ENCODE measurements at regions not wholly inside any gene's neighbourhood (a gene's known extent, or its start where the extent isn't known, plus 50 kb on each side); places are given as distances from the start of the nearest gene placed in this dataset.

DNA sequence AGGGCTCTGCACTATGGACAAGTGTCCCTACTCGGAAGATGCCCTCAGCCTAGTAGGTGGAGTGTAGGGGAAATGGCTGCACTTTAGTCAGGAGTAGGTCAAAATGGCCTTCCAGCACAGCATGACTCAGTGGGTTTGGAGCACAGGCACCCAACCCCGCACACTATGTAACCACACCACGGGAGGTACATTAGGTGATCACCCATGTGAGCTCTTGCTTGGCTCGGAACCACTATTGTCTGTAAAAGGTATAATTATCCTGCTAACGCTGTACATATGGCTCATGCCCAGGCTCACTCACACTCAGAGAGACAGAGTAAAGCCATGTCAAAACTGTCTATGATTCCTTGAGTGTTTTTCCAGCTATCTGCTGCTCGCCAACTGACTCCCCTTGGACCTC lies 156.9 kb upstream of the DACH1 start:
- no peak overlapping the region for H3K9ac ChIP-seq (ENCODE audit: low read depth, low read length)
- no peak overlapping the region for H2AFZ ChIP-seq (ENCODE audit: low read depth, low read length)
- no peaks in the 10 kb centered on the region for H4K20me1 ChIP-seq (ENCODE audit: insufficient read depth, low read length)
- no peaks in the 10 kb centered on the region for H3K36me3 ChIP-seq (ENCODE audit: insufficient read depth, low read length)
- TF ChIP-seq EZH2 (IDR thresholded peaks at IDR 0.05; ENCODE audit: borderline replicate concordance, low read depth, low read length, severe bottlenecking), result no peak
- TF ChIP-seq, protein P1, sequence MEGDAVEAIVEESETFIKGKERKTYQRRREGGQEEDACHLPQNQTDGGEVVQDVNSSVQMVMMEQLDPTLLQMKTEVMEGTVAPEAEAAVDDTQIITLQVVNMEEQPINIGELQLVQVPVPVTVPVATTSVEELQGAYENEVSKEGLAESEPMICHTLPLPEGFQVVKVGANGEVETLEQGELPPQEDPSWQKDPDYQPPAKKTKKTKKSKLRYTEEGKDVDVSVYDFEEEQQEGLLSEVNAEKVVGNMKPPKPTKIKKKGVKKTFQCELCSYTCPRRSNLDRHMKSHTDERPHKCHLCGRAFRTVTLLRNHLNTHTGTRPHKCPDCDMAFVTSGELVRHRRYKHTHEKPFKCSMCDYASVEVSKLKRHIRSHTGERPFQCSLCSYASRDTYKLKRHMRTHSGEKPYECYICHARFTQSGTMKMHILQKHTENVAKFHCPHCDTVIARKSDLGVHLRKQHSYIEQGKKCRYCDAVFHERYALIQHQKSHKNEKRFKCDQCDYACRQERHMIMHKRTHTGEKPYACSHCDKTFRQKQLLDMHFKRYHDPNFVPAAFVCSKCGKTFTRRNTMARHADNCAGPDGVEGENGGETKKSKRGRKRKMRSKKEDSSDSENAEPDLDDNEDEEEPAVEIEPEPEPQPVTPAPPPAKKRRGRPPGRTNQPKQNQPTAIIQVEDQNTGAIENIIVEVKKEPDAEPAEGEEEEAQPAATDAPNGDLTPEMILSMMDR (IDR thresholded peaks at IDR 0.05; ENCODE audit: borderline replicate concordance, extremely low read depth, low read length, poor library complexity, severe bottlenecking), result no peak
- H3K4me1 ChIP-seq (ENCODE audit: insufficient read depth, low read length), result no peaks in the 10 kb centered on the region
- H3K4me3 ChIP-seq (ENCODE audit: low read depth in 1 of 2, low read length in 2 of 2), result no peak overlapping the region
- no peak for DNase-seq
- H3K27ac ChIP-seq (ENCODE audit: low read length), result no peak overlapping the region
- ATAC-seq (ENCODE audit: insufficient read depth, low read depth), result no peak
- no peaks in the 10 kb centered on the region for H3K9me3 ChIP-seq (ENCODE audit: insufficient read depth, low read length, severe bottlenecking)
- H3K27me3 ChIP-seq (ENCODE audit: insufficient read depth, low read length, poor library complexity), result no peaks in the 10 kb centered on the region
- no peaks in the 10 kb centered on the region for H3K79me2 ChIP-seq (ENCODE audit: insufficient read depth, low read length)
- no peak overlapping the region for H3K4me2 ChIP-seq (ENCODE audit: insufficient read depth, low read length)

DNA sequence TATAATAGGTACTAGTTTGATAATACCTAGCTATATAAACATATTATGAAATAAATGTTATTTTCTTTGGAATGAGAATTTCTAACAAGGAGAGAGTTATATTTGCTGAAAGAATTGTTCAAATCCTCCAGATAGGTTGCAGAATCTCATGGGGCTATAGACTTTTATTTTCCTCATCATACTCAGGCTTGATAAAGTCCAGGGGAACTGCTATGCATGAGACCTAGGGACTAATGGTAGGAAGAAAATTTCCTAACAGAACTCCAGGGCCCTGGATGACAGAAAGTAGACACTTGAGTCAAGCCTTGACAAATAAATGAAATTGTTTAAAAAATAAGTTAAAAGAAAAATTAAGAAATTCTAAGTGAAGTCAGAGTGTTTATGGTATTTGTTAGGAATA lies 138.5 kb upstream of the DACH1 start:
- H3K4me2 ChIP-seq (ENCODE audit: insufficient read depth, low read length), result no peak overlapping the region
- no peak overlapping the region for H3K9ac ChIP-seq (ENCODE audit: low read depth, low read length)
- no peak for TF ChIP-seq EZH2 (IDR thresholded peaks at IDR 0.05; ENCODE audit: borderline replicate concordance, low read depth, low read length, severe bottlenecking)
- TF ChIP-seq, protein P1 (IDR thresholded peaks at IDR 0.05; ENCODE audit: borderline replicate concordance, extremely low read depth, low read length, poor library complexity, severe bottlenecking), result no peak
- H3K36me3 ChIP-seq (ENCODE audit: insufficient read depth, low read length), result no peaks in the 10 kb centered on the region
- H3K4me3 ChIP-seq (ENCODE audit: low read depth in 1 of 2, low read length in 2 of 2), result no peak overlapping the region
- no peak overlapping the region for H3K27ac ChIP-seq (ENCODE audit: low read length)
- no peaks in the 10 kb centered on the region for H3K27me3 ChIP-seq (ENCODE audit: insufficient read depth, low read length, poor library complexity)
- no peak for DNase-seq
- H4K20me1 ChIP-seq (ENCODE audit: insufficient read depth, low read length), result no peaks in the 10 kb centered on the region
- H3K79me2 ChIP-seq (ENCODE audit: insufficient read depth, low read length), result no peaks in the 10 kb centered on the region
- H3K4me1 ChIP-seq (ENCODE audit: insufficient read depth, low read length), result no peaks in the 10 kb centered on the region
- no peaks in the 10 kb centered on the region for H3K9me3 ChIP-seq (ENCODE audit: insufficient read depth, low read length, severe bottlenecking)
- no peak overlapping the region for H2AFZ ChIP-seq (ENCODE audit: low read depth, low read length)
- ATAC-seq (ENCODE audit: insufficient read depth, low read depth), result no peak

DNA sequence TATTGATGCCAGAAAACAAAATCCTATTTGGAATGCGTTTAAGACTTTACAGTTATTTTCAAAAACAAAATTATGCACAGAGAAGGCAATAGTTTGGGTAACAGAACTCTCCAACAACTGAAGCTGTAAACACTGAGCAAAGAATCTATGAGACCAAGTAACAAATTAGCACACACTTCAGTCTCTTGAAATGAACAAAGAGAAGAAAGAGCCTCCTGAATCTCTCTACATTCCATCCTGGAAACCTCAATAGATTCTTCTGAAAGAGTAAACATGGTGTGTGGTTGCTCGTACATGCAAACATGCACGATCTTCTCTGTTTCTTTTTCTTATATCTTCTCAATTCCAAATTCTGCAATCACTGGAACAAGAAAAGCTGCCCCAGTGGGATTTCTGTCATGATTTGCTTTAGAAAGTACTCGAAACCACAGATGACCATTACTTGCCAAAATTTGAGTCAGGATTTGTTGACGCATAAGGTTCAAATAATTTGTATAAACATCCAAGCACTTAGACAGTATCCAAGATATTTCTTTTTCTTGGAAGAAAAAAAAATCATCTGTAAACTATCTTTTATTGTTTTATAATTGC lies 137.9 kb upstream of the DACH1 start:
- TF ChIP-seq, protein P1 (IDR thresholded peaks at IDR 0.05; ENCODE audit: borderline replicate concordance, extremely low read depth, low read length, poor library complexity, severe bottlenecking), result no peak
- no peak for TF ChIP-seq EZH2 (IDR thresholded peaks at IDR 0.05; ENCODE audit: borderline replicate concordance, low read depth, low read length, severe bottlenecking)

More for the DNA sequence above, 137.9 kb upstream of the DACH1 start:
- Histone ChIP-seq H3K4me3 (ENCODE audit: low read depth in 1 of 2, low read length in 2 of 2) (no peak overlapping the region), H3K4me1 (ENCODE audit: insufficient read depth, low read length) (no peaks in the 10 kb centered on the region), H3K4me2 (ENCODE audit: insufficient read depth, low read length) (no peak overlapping the region), H3K9ac (ENCODE audit: low read depth, low read length) (no peak overlapping the region), H3K9me3 (ENCODE audit: insufficient read depth, low read length, severe bottlenecking) (no peaks in the 10 kb centered on the region), H2AFZ (ENCODE audit: low read depth, low read length) (no peak overlapping the region), H3K79me2 (ENCODE audit: insufficient read depth, low read length) (no peaks in the 10 kb centered on the region), H3K36me3 (ENCODE audit: insufficient read depth, low read length) (no peaks in the 10 kb centered on the region), H3K27ac (ENCODE audit: low read length) (no peak overlapping the region), H3K27me3 (ENCODE audit: insufficient read depth, low read length, poor library complexity) (no peaks in the 10 kb centered on the region), H4K20me1 (ENCODE audit: insufficient read depth, low read length) (no peaks in the 10 kb centered on the region)
- DNase-seq, result no peak
- ATAC-seq (ENCODE audit: insufficient read depth, low read depth), result no peak

Data from DND-41 (cell line).